Epidermal melanocyte (primary cell): ENCODE measurements at regions not wholly inside any gene's neighbourhood (a gene's known extent, or its start where the extent isn't known, plus 50 kb on each side); places are given as distances from the start of the nearest gene placed in this dataset.

Source experiments
- DNase-seq: peaks from one replicate; pipeline ENCODE4 v3.0.0; 2011; ENCODE audit warnings: low spot score; ENCODE audit not compliant: insufficient read length

DNA sequence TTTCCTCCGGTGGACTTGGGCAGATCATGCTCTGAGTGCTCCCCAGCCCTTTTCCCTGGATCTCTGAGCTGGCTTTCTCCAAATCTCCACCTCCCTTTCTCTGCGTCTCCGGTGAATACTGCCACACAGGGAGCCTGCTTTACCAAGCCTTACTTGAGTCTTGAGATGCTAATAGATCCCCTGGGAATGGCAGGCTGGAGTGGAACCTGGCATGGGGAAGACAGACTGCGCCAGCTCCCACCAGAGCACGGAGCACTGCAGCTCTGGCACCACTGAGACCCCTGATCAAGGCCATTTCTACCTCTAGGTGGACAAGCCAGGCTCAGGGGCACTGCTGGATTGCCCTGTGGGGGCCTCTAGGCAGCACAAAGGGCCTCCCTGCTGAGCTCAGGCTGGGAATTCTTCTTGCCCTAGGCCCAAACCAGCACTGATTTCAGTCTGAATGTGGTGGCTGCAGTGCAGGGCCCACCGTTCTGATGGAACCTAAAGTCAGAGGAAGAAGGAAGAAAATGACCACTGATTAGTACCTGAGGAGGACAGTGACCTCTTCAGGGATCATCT lies 74.3 kb upstream of the CRHR1 start:
- no peak for DNase-seq

DNA sequence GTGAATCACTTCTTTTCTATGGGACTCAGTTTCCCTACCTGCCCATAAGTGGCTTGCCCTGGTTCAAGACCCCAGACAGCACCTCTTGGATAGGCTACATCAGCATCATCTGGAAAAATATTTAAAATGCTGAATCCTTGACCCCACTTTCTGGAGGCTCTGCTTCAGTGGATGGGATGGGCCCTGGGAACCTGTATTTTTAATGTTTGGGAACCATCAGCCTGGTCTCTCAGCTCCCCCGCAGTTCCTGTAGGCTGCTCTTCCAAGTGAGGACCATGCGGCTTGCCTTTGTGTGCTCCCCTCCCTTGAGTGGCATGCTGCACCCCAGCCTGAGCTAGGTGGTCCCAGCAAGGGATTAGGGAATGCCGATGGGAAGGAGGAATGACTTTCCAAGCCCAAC lies 68.3 kb upstream of the CRHR1 start:
- no peak for DNase-seq

DNA sequence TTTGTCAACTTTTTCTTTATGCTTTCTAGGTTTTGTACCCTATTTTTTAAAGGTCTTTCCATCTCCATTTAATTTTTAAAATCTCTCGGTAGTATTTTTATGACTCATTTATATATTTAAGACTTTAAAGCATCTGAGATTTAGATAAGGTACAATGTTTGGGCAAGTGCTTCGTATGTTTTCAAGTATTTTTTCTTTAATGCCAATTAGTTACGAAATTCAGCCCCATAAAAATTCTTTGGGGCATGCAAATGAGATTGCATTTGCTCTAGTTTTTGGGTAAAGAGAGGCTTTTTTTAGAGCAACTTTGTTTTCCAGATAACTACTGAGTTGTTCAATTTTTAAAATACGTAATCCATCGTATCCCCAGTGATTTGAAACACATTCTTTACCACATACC lies 65.3 kb upstream of the CRHR1 start:
- no peak for DNase-seq

DNA sequence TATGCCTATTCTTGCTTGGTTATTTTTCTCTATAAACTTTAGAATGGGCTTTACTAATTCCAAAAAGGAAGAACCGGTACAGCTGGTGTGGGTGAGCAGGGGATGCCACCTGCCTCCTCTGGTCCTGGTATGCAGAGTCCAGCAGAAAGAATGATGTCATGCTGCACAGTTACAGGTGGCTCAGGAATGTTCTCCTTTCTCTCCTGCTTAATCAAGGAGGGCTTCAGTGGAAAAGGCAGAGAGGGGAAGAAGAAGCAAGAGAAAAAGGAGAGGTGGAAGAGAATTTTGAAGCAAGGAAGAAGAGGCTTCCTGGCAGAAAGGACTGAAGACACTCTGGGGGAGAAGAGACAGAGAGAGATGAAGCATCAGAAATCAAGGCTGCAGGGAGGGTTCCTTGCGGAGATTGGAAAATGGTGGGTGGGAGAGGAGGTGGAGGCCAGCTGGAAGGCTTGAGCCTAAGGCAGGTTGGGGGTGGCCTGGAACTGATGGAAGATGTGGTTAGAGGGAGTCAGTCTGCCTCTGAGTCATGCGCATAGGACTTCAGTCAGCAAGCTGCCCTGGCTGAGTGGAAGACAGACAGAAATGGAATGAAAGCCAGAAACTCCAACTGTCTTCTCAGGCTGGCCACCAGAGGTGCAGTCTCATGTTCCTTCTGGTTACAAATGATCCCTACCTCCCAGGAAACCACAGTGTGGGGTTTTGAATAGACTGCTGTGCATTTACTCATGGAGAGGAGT lies 64.6 kb upstream of the CRHR1 start:
- DNase-seq = no peak

DNA sequence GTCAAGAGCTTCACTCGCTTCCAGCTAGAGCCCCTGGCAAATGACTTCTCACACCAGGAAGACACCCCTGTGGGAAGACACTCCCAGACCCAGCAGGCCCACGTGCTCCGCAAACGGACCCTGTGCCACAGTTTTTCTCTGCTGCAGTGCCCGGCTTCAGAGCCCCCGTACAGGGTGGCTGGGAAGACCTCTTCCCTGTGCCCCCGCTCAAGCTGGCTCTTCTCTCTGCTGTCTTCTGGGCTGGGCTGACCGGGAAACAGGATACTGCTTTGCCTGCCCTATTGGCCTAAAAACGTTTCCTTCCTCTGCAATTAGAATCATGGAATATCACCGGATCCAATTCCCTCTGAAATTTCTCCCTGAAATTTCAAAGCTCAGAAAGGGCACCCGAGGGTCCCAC lies 63.7 kb upstream of the CRHR1 start:
- DNase-seq = no peak

DNA sequence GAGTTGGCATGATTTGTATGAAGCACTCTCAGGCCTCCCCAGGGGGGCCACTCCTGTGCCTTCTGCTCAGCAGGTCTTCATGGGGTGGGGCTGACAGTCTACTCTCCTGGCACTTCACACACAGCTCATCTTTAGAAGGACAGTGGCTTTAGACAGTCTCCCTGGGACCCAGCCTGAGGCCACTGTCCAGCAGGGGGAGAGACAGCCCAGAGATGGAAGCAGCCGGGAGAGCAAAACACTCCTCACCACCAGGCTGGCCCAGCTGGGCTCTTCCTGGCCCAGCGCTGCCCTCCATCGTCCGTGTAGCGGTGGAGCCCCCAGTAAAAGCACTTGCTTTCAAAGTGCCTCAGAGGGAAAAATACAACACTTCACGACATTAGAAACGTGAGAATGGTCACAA lies 62.0 kb upstream of the CRHR1 start:
- no peak for DNase-seq

DNA sequence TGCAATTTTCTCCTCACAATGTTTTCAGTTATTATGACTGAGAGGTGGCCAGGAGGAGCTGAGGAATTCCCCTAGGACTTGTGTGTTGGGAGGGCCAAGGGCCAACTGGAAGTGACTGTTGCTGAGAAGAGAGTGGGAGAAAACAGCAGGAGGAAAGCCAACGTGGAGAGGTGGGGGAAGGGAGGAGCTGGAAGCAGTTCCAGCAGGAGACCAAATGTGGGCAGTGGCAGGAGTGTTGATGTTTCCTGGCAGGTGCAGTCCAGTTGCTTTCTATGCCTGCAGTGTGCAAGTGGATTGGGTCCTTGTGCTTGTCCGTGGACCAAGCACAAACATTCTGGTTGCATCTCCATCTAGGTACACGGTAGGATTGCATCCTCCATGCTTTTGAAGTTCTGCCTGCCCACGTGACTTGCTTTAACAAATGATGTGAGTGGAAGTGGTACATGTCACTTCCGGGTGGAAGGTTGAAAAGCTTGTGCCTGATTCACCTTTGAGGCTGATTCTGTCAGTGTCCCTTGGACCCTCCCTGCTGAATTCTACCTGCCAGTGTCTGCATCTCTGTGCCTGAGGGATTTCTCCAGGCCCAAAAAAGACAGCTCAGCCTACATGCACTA lies 54.7 kb upstream of the CRHR1 start:
- no peak for DNase-seq

DNA sequence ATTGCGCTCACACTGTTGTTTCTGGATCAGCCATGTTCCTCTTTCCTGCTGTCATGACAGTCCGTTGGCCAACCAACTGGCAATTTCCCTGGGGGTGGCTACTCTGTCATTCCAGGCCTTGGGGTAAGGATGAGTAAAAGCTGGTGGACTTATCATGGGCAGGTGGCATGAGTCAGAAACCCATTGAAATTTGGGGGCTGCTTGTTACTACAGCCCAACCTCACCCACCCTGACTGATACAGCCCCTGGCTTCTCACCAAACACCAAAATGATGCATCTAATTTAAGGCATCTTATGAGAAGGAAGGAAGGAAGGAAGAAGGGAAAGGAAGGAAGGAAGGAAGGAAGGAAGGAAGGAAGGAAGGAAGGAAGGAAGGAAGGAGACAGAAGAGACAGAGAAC lies 53.9 kb upstream of the CRHR1 start:
- DNase-seq = no peak

DNA sequence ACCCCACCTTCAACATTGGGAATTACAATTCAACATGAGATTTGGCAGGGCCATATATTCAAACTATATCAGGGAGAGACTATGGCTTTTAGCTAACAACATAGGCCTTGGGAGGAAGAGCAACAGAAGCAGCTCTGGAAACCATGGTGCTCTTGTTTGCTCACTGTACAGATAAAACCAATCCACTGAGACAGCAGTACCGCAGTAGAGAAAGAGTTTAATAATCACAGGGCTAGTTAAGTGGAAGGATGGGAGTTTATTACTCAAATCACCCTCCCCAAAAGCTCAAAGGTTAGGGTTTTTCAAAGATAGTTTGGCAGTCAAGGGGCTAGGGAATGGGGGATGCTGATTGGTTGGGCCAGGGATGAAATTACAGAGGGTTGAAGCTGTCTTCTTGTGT lies 52.7 kb upstream of the CRHR1 start:
- DNase-seq = no peak

DNA sequence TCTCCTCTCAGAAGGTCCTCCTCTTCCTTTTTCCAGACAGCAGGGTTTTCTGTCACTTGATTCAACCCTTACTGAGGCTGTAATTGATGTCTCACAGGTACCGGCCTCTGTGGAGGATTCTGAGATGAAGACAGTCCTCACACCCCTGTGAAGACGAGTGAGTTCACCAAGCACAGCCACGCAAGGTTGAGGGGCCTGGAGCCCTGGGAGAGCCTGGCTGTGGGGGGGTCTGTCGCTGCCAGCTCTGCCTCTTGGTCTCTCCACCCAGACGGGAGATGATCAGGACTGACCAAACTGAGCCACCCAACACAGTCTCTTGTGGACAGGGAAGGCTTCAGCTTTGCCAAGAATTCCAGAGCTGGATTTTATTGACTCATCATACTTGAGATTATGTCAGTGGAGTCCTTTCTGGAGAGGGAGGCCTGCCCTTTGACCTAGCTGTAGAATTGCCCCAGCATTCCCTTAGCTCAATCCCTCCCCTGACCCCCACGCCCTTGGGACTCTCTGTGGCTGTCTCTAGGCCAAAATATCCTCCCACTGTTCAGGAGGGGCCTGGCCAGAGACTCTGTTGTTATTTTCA lies 51.1 kb upstream of the CRHR1 start:
- no peak for DNase-seq

DNA sequence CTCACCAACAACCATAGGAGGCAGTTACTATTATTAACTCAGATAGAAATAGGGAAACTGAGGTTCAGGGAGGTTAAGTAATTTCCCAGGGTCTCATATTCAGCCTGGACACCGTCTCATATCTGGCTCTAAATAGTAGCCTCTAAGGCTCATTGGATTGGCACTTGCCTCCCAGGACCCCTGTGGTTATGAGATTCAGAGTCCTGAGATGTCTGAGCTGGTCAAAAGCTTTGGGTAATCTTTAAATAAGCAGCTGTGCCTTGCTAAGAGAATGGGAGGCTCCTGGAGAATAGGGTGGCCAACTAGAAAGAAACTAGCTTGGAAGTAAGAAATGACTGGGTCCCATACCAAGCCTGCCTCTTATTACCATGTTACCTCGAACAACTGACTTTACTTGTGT lies 50.3 kb upstream of the CRHR1 start:
- no peak for DNase-seq
